COR-L47 (cell line): ENCODE measurements at regions not wholly inside any gene's neighbourhood (a gene's known extent, or its start where the extent isn't known, plus 50 kb on each side); places are given as distances from the start of the nearest gene placed in this dataset.

ENCODE experiments used
- DNase-seq: peaks from one replicate; lab custom pipeline; 2025; lab: John Stamatoyannopoulos, UW

DNA sequence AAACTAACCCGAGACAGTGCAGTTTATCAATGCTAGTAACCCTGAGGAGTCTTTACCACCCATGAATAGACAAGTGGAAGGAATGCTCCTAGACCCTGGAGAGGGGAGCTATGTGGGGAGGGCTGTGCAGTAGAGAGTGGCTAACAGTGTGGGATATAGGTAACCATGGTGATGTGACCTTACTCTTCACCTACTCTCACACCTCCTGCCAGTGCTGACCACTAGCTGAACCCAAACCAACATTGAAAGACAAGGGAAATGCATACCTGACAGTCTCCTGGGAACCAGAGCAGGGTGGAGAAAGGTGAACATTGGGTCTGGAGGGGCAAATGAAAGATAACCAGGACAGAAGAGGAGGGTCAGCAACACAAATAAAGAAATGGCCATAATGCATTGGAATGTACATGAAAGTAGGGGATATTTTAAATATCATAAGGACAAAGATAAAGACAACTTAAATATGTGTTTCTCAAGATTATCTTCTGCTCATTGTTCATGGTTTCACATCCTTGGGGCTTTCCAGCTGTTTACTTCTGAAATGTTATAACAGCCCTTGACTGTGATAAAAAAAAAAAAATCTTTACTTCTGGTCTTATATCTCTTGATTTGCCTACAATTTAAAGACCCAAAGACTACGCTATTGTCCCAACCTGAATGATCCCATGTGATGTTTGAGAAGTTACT lies 983.3 kb upstream of the TENM4 start:
- no peak for DNase-seq

DNA sequence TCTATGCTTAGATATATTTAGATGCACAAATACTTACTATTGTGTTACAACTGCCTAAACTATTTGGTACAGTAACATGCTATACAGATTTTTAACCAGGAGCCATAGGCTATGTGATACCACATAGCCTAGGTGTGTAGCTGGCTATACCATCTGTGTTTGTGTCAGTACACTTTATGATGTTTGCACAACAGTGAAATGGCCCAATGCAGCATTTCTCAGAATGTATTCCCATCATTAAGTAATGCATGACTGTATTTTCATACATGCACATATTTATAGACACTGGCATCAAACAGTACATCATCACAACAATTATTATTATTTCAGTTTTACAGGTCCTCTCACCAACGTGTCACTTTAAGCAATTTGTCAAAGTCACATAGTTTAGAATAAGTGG lies 979.5 kb upstream of the TENM4 start:
- DNase-seq = no peak

DNA sequence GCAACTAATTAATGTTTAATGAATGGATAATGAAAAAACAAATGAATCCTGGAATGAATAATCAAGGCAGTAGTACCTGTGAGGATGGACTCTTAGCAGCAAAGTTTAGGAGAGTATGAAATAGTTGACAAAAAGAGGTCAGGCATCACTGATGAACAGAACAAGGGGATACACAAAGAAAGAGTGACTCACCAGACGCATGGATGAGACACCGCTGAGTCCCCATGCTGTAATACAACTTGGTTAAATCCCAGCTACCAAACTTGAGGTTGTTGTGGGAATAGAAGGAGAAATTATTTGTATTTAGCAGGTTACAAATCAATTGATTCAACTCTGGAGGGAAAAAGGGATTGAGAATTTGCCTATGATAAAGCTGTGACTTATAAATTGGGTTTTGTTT lies 976.9 kb upstream of the TENM4 start:
- DNase-seq = no peak

DNA sequence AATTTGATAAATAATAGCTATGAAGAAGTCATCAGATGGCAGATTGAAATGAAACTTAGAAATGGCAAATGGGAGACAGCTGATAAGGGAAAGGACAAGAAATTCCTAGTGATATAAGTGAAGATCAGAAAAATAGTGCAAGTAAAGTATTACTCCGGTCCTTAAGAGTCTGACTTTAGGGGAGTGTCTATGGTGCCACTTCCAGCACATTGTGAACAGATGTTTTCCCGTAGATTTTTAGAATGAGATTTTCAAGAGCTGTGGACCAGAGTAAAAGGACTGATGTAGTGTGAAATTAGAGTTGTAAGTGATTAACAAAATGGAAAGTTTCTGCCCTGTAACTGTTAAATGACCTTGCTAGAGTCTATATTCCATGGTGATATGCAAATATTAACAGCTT lies 974.8 kb upstream of the TENM4 start:
- DNase-seq = no peak

DNA sequence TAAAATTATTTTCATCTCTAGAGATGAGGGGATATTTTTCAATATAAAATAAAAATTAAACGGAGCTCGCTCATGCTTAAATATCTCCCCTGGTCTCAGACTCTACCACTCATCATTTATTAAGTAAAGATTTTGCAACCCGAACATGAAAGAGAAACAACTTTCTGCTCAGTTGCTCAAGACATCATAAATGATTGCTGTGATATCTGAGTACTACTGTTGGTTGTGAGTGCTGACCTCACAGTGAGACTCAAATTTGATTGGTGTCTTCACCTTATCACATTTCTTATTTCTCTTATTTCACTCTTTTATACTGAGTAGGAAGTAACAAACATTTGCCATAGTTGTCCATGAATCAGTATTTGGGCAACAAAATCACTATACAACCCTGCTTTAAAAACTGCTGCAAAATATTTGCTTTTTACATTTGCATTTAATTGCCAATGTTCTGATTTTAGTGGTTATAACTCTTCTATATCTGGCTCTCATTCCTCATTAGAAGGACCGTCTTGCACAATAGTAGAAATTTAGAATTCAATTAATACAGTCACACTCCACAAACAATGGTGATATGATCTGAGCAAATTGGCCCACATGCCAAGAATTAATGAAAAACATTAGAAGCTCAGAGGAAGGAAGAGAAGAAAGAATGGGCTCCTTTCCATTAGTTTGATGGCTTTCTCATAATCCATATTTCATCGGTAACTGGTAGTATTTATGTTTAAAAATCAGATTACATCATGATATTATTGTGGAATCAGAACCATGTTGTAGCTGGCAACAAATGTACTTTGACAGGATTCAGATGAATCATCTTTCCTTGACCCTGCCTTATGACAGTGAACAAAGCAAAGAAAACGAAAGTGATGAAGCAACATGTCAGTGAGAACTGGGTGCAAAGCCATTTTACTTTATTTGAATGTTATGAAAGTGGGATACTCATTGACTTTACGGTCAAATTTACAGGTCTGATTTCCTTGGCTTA lies 973.6 kb upstream of the TENM4 start:
- no peak for DNase-seq

DNA sequence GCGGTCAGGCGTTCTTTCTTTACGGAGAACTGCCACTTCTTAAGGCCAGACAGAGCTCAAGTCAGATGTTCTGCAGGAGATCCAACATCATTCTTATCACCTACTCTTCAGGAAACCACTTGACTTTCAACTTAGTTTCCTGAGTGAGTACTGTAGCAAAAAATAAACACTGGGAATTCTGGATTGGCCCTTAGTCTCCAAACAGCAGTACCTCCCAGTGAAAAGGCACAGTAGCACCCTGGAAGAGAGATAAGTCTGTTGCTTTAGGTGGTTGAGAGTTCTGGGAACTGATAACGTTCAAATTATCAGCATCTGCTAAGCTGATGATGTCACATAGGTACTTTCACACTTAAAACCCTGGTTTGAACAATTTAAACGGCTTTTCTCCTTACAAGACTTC lies 971.8 kb upstream of the TENM4 start:
- DNase-seq = no peak

DNA sequence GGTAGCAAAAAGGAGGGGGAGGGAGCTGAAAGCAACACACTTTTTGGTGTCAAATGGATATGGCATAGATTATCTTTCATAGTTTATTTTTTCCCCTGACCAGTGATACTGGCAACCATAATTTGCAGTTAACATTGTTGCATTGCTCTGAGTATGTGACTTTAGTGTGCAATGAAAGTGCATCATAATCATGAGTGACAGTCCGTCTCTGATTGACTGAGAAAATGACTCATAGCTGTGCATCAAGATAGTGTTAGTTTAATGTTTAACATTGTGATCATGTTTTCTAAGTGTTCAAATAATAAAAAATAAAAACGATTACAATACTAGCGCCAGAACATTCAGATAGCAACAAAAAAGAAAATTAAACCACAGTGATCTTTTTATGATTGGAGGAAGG lies 952.4 kb upstream of the TENM4 start:
- no peak for DNase-seq

DNA sequence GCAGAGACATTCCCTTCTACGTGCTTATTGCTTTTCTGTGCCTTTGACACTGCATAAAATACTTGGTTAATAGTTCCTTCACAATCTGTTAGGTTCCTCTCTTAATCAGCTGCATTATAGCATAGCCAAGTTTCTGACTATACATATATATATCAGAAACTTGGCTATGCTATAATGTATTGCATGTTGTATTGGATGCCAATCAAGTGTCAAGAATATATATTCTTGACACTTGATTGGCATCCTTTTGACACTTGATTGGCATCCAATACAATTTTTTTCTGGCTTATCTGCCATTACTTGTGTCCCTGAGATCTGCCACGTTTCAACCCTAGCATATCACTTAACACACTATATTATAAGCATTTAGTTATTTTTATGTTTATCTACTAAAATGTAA lies 949.7 kb upstream of the TENM4 start:
- no peak for DNase-seq

DNA sequence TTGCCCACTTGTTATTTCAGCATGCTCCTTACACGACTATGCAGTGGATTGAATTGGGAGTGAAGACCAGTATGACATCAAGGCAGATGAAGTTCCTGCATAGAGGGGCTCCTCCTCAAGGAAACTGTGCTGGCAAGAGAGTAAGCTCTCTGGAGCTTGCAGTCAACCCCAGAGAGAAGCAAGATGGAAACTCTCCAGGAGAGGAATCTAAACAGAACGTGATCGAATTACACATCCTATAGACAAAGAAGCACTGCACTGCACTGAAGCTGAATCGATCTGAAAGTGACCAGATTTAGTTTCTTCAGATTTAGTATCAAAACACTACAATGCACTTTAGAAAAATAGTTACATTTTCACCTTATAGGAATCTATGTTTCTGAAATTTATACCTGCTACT lies 947.7 kb upstream of the TENM4 start:
- DNase-seq = no peak

DNA sequence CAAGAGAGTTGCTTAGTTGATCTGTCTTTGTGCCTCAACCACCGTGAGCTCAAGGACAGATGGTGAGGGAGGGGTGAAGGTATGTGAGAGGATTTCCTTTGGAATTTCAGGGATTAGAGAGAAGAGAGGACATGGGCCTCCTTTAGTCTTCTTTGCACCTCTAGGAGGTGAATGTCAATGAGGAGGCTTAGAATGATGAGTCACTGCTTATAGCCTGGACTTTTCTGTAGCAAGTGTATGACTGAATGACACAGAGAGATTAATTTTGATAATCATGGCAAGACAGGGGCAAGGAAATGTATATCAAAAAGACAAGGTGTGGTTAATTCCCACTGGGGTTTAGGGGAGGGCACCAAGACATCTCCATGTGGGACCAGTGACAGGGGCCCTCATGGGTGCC lies 947.3 kb upstream of the TENM4 start:
- no peak for DNase-seq

DNA sequence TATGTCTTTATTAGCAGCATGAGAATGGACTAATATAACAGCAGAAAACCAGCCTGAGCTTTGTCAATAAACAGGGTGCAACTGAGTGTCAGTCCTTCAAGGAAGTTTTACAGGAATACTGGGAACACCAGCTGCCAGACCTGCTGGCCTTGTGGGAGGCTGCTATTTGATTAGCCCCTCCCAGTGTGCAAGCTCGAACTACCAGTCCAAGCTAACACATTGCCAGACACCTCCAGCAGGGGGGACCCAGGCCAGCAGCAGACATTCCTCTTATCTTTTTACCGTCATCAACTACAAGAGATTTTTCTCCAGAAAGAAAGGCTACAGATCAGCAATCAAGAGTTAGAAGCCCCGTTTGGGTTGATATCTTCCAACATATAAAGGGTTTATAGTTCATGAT lies 942.8 kb upstream of the TENM4 start:
- DNase-seq = no peak

DNA sequence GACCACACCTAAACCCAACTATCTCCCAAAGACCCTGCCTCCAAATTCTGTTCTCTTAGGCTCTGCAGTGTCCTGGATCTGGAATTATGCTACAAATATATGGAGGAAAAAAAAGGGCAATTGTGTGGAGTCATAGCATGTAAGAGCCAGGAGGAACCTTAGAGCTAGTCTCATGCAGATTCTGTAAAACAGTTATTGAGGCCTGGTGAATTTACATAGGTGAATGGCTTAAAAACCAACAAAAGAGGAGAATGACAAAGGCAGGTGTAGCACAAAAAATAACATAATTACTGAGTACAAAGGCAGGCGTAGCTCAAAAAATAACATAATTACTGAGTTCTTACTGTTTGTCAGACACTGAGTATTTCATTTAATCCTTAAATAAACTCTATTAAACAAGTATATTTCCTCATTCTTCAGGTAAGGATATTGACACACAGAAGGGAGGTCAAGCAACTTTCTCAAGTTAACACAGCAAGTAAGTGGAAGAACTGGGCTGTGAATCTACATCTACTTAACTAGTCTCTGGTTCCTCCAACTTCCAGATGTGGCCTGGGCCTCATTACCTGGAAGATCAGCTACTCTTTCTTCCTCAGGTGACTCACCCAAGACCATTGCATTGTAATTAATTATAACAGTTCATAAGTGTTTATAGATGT lies 938.9 kb upstream of the TENM4 start:
- DNase-seq = peak; percentile 40

DNA sequence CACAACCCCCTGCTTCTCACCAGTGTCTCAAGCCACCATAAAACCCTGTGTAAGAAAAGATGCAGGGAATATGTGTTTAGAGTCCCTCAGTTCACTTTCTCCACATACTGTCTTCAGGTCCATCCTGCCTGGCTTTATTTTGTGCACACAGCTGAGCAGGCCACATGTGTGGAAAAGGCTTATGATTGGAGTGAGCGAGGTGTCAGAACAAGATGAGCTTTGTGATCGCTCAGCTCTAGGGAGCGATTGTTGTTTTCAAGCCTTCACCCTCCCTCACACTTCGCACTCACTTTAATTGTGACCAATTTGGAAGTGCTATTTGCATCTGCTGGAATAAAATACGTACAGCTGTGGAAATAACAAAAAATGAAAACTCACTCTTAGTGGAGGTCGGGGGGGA lies 931.1 kb upstream of the TENM4 start:
- no peak for DNase-seq

DNA sequence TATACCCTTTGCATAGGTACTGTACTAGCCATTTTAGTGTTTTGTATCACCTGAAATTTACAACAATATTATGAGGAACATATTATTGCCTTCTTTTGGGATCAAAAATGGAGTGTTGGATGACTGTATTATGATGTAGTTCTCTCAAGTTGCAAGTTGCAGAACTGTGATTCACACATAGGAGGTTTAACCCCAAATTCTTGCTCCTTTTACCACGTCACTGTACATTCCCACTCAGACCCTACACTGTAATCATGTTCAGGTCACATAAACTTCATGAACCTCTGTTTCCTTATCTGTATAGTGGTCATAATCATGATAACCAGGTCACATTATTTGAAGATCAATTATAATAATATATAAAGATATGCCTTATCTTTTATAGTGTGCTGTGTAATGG lies 925.1 kb upstream of the TENM4 start:
- DNase-seq = no peak

DNA sequence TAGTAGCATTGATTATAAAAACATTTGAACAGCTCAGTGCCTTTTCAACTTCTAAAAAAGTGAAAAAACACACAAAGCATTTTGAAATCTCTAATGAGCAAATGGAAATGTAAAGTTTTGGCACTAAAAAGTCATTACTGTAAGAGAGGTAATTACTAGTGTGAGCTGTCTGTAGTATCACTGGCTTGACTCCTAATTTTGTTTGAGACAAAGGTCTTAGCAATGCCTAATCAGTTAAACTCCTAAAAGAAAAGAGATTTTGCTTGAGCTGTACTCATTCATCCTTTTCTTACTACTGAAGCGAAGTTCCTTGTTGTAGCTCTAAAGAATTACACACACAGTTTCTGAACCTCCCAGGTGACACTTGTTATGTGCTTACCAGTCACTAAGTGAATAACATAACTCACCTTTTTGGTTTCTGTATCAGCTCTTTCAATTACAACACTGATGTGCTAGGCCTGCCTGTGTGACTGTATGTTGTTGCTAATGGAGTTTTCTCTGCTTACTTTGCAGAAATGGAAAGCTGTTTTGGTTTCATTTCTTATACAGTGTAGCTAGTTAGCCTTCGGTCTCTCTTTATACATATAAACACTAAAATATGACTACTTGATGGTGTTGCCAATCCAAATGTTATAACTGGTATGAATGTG lies 924.4 kb upstream of the TENM4 start:
- DNase-seq = no peak

DNA sequence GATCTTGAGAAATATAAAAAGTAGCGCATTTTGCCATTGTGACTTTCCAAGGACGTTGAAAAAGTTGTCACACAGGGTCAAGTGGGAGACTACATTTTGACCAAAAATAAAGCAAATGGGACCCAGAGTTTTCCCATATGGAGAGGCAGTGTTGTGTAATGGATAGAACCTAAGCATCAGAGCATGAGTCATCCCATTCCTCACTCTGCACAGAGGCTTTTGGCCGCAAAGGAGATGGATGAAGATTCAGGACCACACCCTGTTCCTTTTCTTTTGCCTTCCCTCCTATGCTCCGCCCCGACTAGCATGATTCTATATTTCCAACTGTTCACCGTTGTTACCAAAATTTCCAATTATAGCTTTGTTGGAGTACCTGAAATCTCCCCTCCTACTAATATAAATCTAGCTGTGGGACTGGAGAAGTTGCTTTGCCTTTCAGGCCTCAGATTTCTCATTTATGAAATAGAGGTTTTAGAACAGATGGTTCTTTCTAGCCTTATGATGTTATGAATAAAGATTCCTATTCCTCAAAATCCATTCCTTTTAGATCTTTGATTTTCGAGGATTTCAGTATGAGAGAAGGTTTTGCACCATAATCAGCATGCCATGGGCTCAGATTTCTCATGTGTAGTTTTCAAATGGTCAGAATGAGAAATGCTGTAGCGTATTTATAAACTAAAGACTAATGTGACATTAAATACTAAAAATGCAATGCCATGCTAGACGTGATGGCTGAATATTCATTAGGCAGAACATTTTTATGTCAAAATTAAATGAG lies 921.9 kb upstream of the TENM4 start:
- DNase-seq = no peak

DNA sequence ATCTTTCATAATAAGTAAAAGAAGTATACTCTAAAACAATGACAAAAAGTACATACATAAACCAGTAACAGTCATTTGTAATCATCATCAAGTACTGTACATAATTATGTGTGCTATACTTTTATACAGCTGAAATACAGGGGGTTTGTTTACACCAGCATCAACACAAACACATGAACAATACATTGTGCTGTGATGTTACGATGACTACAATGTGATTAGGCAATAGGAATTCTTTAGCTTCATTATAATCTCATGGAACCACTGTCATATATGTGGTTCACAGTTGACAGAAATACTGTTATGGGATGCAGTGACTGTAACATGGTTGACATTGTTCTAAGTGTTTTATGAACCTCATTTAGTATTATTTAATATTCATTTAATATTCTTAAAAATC lies 914.4 kb upstream of the TENM4 start:
- no peak for DNase-seq

DNA sequence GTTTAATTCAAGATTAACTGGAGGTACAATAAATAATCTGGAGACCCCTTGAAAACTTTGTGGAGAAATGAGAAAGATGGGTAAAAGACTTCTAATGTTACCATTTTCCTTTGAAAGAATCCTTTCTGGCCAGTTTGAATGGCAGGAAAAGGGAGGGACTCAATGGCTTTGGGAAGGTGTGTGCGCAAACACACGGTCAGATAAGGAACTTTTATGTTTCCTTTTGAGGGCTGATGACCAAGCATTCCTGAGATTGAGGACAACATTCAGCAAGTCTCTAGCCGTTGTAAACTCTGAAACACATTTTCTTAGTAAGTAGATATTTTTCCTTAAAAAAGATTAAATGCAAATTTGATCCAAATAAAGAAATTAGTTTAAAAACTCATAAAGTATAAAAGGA lies 909.7 kb upstream of the TENM4 start:
- no peak for DNase-seq

DNA sequence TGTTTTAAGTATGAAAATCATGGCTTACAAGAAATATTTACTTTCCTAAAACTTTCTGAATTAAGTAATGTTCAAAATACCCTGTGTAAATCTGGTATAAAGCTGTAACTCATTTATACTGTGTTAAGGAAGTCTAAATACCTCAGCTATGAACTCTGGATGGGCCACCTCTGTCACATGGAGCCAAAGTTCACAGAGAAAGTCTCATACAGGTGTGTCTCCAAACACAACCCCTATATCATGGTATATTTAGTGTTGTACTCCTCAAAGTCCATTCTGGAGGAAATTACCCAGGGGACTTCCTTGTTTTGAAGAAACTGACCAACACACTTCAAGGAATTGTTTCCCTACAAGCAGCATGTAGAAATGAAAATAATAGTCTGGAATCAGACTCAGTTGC lies 909.2 kb upstream of the TENM4 start:
- no peak for DNase-seq

DNA sequence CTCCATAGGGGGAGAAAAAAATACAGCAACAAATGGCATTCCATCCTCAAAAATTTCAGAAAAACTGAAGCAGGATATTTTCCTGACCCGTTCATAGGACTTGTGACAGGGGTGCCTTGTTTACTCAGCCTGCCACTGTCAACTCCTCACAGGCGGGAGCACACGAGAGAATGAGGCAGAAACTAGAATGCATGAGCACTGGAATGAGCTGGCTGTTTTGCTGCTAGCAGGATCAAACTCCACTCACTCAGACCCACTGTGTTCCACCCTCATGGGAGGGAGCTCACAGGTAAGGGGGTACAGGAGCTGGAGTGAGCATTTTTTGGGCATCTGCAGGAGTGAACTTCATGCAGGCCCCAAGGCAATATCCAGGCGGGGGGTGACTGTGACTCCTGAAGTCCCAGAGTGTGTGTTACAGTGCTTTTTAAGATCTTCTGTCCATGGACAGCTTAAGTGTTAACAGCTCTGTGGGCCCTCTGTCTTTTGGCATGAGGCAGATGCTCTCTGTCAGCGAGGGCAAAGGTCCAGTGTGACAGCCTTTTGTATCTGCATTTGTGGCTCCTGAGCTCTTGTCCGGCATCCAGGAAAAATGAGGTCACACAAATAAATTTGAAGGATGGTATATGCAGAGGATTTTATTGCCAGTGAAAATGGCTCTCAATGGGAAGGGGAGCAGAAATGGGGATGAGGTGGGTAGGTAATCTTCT lies 905.7 kb upstream of the TENM4 start:
- DNase-seq = no peak

DNA sequence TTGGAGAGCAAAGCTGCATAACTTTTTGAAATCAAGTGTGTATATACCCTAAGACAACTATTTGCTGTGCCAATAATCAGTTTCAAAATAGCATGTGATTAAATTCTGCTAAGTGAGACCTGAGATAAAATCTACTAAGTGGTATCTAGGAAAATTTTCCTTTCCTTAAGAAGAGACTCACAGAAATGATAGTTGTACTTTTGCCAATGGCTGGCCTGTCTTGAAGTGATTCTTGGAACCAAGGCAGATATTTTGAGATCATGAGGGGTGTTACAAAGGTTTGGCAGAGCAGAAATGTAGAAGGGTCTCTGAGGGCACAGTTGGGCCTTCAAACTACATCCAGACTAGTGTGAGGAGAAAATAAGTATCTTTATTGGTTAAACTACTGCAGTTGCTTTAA lies 902.6 kb upstream of the TENM4 start:
- DNase-seq = no peak
